K562 (cell line): ENCODE measurements at regions not wholly inside any gene's neighbourhood (a gene's known extent, or its start where the extent isn't known, plus 50 kb on each side); places are given as distances from the start of the nearest gene placed in this dataset.

ENCODE experiments used
- ATAC-seq: fragments of 200-7000 bp; cut with Tn5 transposase; 3 replicates; pipeline ENCODE4 v1.9.1; 2020; ENCODE audit warnings: moderate library complexity
- BruUV-seq: library from RNA; stranded (reverse); fragments of 400-500 nt; replicated peaks from 2 replicates; lab custom pipeline; 2021; lab: Mats Ljungman, UMichigan
- CTCF ChIA-PET: fragments of 300-600 bp; formaldehyde crosslinking; extraction: SDS; loops from one replicate; lab custom pipeline; 2021; ENCODE audit warnings: low intra/inter-chr PET ratio; lab: Yijun Ruan, JAX
- POLR2A ChIA-PET: fragments of 300-600, 350-650 bp; sonication (Branson Sonifier 250); formaldehyde crosslinking; extraction: SDS; loops from one replicate; lab custom pipeline; 2021; ENCODE audit warnings: antibody characterized with exemption, inconsistent platforms; lab: Yijun Ruan, JAX
- DNase-seq, 4 experiments: peaks; one replicate each; pipeline versions ENCODE4 v3.0.0 to v3.0.0-alpha.2; 2011 to 2018; ENCODE audit warnings: low spot score in 3 of 4, mixed read lengths in 3 of 4; ENCODE audit errors: extremely low read depth in 1 of 4
- FAIRE-seq: peaks from 2 replicates; lab custom pipeline; 2011; peaks lifted over from hg19 to GRCh38; lab: Jason Lieb, UNC
- H2AFZ ChIP-seq: 2 replicates; pipeline ENCODE4 v1.6.0; 2011; ENCODE audit warnings: low read depth, low read length, control low read depth, inconsistent platforms
- H3K27ac ChIP-seq: fragments of 200-600 bp; 3 replicates; pipeline ENCODE4 v1.8.0; 2011; ENCODE audit warnings: low read depth, mild to moderate bottlenecking, control low read depth, inconsistent platforms, low read length, moderate library complexity, mixed read lengths; ENCODE audit errors: extremely low read depth
- H3K27me3 ChIP-seq, 2 experiments: fragments of 300-600 bp in 1 of 2; 2 replicates in 1 of 2; 3 replicates in 1 of 2; pipeline versions ENCODE4 v1.6.0 to v1.8.0; 2011; ENCODE audit warnings: inconsistent platforms in 2 of 2, low read length in 2 of 2, mild to moderate bottlenecking in 1 of 2, mixed read lengths in 1 of 2, moderate library complexity in 1 of 2; ENCODE audit not compliant: control insufficient read depth in 2 of 2, insufficient read depth in 2 of 2
- H3K36me3 ChIP-seq: fragments of 300-600 bp; 3 replicates; pipeline ENCODE4 v1.8.0; 2011; ENCODE audit warnings: mild to moderate bottlenecking, low read length, inconsistent platforms; ENCODE audit not compliant: control insufficient read depth, insufficient read depth
- H3K4me1 ChIP-seq, 2 experiments: fragments of 200-600 bp in 1 of 2; replicated peaks in 1 of 2; 2 replicates in 1 of 2; 3 replicates in 1 of 2; pipeline versions ENCODE4 v1.5.1 to v1.8.0; 2011; ENCODE audit warnings: inconsistent platforms in 2 of 2, low read length in 2 of 2, mild to moderate bottlenecking in 1 of 2, mixed read lengths in 1 of 2, moderate library complexity in 1 of 2; ENCODE audit not compliant: control insufficient read depth in 2 of 2, insufficient read depth in 2 of 2
- H3K4me2 ChIP-seq: 2 replicates; pipeline ENCODE4 v1.6.1; 2011; ENCODE audit warnings: low read length, control low read depth, inconsistent platforms, mixed read lengths; ENCODE audit not compliant: insufficient read depth
- H3K4me3 ChIP-seq: fragments of 200-600 bp; sonication (generic), shearing (Covaris generic); 2 replicates; pipeline ENCODE4 v1.5.1; 2016; ENCODE audit warnings: control low read depth, inconsistent platforms
- H3K79me2 ChIP-seq: fragments of 200-600 bp; 3 replicates; pipeline ENCODE4 v1.8.0; 2011; ENCODE audit warnings: low read length, inconsistent platforms; ENCODE audit not compliant: control insufficient read depth, insufficient read depth
- H3K9ac ChIP-seq, 2 experiments: 2 replicates each; pipeline versions ENCODE4 v1.6.0 to v1.6.1; 2011; ENCODE audit warnings: low read depth in 2 of 2, low read length in 2 of 2, control low read depth in 1 of 2, inconsistent platforms in 1 of 2, mild to moderate bottlenecking in 1 of 2, mixed read lengths in 1 of 2; ENCODE audit not compliant: insufficient read depth in 1 of 2
- H3K9me1 ChIP-seq: one replicate; pipeline ENCODE4 v1.6.0; 2011; ENCODE audit warnings: inconsistent platforms, mild to moderate bottlenecking, low read length, moderate library complexity; ENCODE audit not compliant: control insufficient read depth, insufficient read depth
- H3K9me3 ChIP-seq: replicated peaks from 2 replicates; pipeline ENCODE4 v1.5.1; 2011; ENCODE audit warnings: low read depth, low read length, inconsistent platforms; ENCODE audit not compliant: control insufficient read depth, insufficient read depth
- H4K20me1 ChIP-seq: replicated peaks from 2 replicates; pipeline ENCODE4 v1.6.1; 2011; ENCODE audit warnings: low read length, inconsistent platforms, mixed read lengths; ENCODE audit not compliant: control insufficient read depth, insufficient read depth
- CHD4 ChIP-seq: fragments of 200-600 bp; sonication (generic); IDR thresholded peaks from 3 replicates; pipeline ENCODE4 v1.6.1; 2012; ENCODE audit warnings: low read depth, mild to moderate bottlenecking, mixed read lengths, low read length, inconsistent platforms; ENCODE audit not compliant: insufficient read depth, insufficient replicate concordance, poor library complexity, severe bottlenecking
- CREB5 ChIP-seq: fragments of 250-450 bp; sonication (Bioruptor Pico); IDR thresholded peaks from 2 replicates; pipeline ENCODE4 v1.5.0; 2020; ENCODE audit warnings: mild to moderate bottlenecking
- FOXK1 ChIP-seq: sonication (generic); formaldehyde crosslinking; IDR thresholded peaks from 2 replicates; pipeline ENCODE4 v1.8.0; 2022; ENCODE audit warnings: missing genetic modification reagents, mild to moderate bottlenecking, borderline replicate concordance
- KHSRP ChIP-seq: fragments of 450-650 bp; IDR thresholded peaks from 2 replicates; pipeline ENCODE4 v1.6.1; 2017
- MAFK ChIP-seq: IDR thresholded peaks from 2 replicates; pipeline ENCODE4 v1.6.1; 2011; ENCODE audit warnings: low read length, improper control_type of control experiment
- MCM3 ChIP-seq: fragments of 450-650 bp; IDR thresholded peaks from 2 replicates; pipeline ENCODE4 v1.6.1; 2016
- MCM5 ChIP-seq: fragments of 450-650 bp; IDR thresholded peaks from 2 replicates; pipeline ENCODE4 v1.6.1; 2016; ENCODE audit warnings: low read depth
- MECOM ChIP-seq: fragments of 250-450 bp; sonication (Bioruptor Pico); IDR thresholded peaks from 2 replicates; pipeline ENCODE4 v1.8.0; 2022; ENCODE audit warnings: inconsistent platforms
- SREBF2 ChIP-seq: sonication (generic); formaldehyde crosslinking; IDR thresholded peaks from 2 replicates; pipeline ENCODE4 v1.4.0; 2020; ENCODE audit warnings: mild to moderate bottlenecking, missing genetic modification reagents
- ZNF175 ChIP-seq: fragments of 200-800 bp; sonication (Bioruptor generic); IDR thresholded peaks from 2 replicates; pipeline ENCODE4 v1.6.1; 2016; ENCODE audit warnings: low read depth, mild to moderate bottlenecking, missing genetic modification characterization, missing compliant biosample characterization
- ZNF780A ChIP-seq: fragments of 250-450 bp; sonication (Bioruptor Pico); IDR thresholded peaks from 2 replicates; pipeline ENCODE4 v1.5.0; 2021; ENCODE audit warnings: mild to moderate bottlenecking
- WGBS: fragments of 100-300 bp; shearing (Covaris generic); methylation state at CpG from one replicate; pipeline ENCODE4 v1.1.6; 2016; ENCODE audit warnings: low coverage, mixed read lengths; ENCODE audit not compliant: insufficient coverage; ENCODE audit errors: missing lambda C conversion rate; 5-methylcytosine and 5-hydroxymethylcytosine counted together
- in situ Hi-C: fragments of 300-500 bp; cut with MboI; formaldehyde crosslinking; loops from 4 replicates; pipeline ENCODE4 v1.15.0; 2018; ENCODE audit warnings: inconsistent platforms, mixed read lengths
- intact Hi-C: fragments of 100-400 bp; cut with micrococcal nuclease; formaldehyde crosslinking; loops from 2 replicates; pipeline ENCODE4 v1.14.2; 2022
- TF ChIP-seq, protein P1 (sequence below): sonication (generic); formaldehyde crosslinking; IDR thresholded peaks from 2 replicates; pipeline ENCODE4 v1.8.1; 2023; ENCODE audit warnings: mild to moderate bottlenecking, missing genetic modification reagents
- TF ChIP-seq, protein P2 (sequence below): sonication (generic); formaldehyde crosslinking; IDR thresholded peaks from 2 replicates; pipeline ENCODE4 v1.8.1; 2023; ENCODE audit warnings: mild to moderate bottlenecking, missing genetic modification reagents

GRCh38 chr3:154794814-154795445 lies 285.2 kb upstream of the MME start:
- no peak overlapping the region for H2AFZ ChIP-seq
- FAIRE-seq (no peak), DNase-seq (no peak), ATAC-seq (no peak)
- no peaks in the 10 kb centered on the region for H3K9me1 ChIP-seq
- H3K36me3 ChIP-seq: no peaks in the 10 kb centered on the region
- H3K9me3 ChIP-seq: no peaks in the 10 kb centered on the region
- H3K4me1 ChIP-seq: no peaks in the 10 kb centered on the region
- H3K4me3 ChIP-seq: no peak overlapping the region
- in situ Hi-C loops: no loop called here
- H3K27me3 ChIP-seq: no peaks in the 10 kb centered on the region
- no TSS peak for BruUV-seq
- CTCF ChIA-PET: no interaction called here
- H3K9ac ChIP-seq: no peak overlapping the region
- intact Hi-C loops: no loop called here
- H3K27ac ChIP-seq: no peak overlapping the region
- H4K20me1 ChIP-seq: no peaks in the 10 kb centered on the region
- no peaks in the 10 kb centered on the region for H3K79me2 ChIP-seq
- no peak overlapping the region for H3K4me2 ChIP-seq
- POLR2A ChIA-PET: no interaction called here
- TF ChIP-seq FOXK1 (CRISPR knock-in tag) (no peak), KHSRP (no peak), MAFK (no peak)

DNA sequence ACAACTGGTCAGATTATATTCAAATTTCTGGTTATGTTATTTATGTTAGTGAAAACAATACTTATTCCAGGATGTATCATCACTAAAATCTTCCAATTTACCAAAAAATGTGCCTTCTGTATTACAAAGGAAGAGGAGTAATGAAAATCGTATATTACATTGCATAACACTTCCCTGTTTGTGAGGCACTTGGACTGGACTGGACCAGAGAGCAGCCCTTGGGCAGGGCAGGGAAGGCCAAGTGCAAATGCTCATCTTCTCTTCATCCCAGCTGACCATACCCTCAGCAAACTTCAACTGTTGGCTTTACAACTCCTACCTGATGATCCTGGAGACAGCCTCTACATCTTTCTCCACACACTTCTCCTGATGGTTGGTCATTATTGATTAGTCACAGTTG lies 285.7 kb upstream of the MME start:
- H3K36me3 ChIP-seq: no peaks in the 10 kb centered on the region
- no TSS peak for BruUV-seq
- no peak for FAIRE-seq
- CTCF ChIA-PET: no interaction called here
- no peaks in the 10 kb centered on the region for H4K20me1 ChIP-seq
- DNase-seq: no peak
- no peaks in the 10 kb centered on the region for H3K9me3 ChIP-seq
- H3K9ac ChIP-seq: no peak overlapping the region
- H3K79me2 ChIP-seq: no peaks in the 10 kb centered on the region
- H3K4me1 ChIP-seq: no peaks in the 10 kb centered on the region
- no peak overlapping the region for H3K27ac ChIP-seq
- no peak overlapping the region for H3K4me3 ChIP-seq
- in situ Hi-C loops: no loop called here
- no peaks in the 10 kb centered on the region for H3K9me1 ChIP-seq
- no peak overlapping the region for H2AFZ ChIP-seq
- no peaks in the 10 kb centered on the region for H3K27me3 ChIP-seq
- WGBS: 0% methylated on average over 1 of the region's 1 CpG
- no peak for ATAC-seq
- intact Hi-C loops: no loop called here
- no peak overlapping the region for H3K4me2 ChIP-seq
- POLR2A ChIA-PET: no interaction called here
- TF ChIP-seq ZNF780A (CRISPR knock-in tag): no peak
- TF ChIP-seq MCM3: no peak
- TF ChIP-seq MECOM (CRISPR knock-in tag): no peak
- TF ChIP-seq, protein P1, sequence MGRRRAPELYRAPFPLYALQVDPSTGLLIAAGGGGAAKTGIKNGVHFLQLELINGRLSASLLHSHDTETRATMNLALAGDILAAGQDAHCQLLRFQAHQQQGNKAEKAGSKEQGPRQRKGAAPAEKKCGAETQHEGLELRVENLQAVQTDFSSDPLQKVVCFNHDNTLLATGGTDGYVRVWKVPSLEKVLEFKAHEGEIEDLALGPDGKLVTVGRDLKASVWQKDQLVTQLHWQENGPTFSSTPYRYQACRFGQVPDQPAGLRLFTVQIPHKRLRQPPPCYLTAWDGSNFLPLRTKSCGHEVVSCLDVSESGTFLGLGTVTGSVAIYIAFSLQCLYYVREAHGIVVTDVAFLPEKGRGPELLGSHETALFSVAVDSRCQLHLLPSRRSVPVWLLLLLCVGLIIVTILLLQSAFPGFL: no peak
- TF ChIP-seq, protein P2, sequence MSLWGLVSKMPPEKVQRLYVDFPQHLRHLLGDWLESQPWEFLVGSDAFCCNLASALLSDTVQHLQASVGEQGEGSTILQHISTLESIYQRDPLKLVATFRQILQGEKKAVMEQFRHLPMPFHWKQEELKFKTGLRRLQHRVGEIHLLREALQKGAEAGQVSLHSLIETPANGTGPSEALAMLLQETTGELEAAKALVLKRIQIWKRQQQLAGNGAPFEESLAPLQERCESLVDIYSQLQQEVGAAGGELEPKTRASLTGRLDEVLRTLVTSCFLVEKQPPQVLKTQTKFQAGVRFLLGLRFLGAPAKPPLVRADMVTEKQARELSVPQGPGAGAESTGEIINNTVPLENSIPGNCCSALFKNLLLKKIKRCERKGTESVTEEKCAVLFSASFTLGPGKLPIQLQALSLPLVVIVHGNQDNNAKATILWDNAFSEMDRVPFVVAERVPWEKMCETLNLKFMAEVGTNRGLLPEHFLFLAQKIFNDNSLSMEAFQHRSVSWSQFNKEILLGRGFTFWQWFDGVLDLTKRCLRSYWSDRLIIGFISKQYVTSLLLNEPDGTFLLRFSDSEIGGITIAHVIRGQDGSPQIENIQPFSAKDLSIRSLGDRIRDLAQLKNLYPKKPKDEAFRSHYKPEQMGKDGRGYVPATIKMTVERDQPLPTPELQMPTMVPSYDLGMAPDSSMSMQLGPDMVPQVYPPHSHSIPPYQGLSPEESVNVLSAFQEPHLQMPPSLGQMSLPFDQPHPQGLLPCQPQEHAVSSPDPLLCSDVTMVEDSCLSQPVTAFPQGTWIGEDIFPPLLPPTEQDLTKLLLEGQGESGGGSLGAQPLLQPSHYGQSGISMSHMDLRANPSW: no peak
- TF ChIP-seq ZNF175 (CRISPR knock-in tag): no peak
- TF ChIP-seq SREBF2 (CRISPR knock-in tag): no peak
- TF ChIP-seq MCM5: no peak
- no peak for TF ChIP-seq CHD4
- no peak for TF ChIP-seq CREB5 (CRISPR knock-in tag)
